Type B pancreatic cell (in vitro differentiated cells): ENCODE measurements at regions not wholly inside any gene's neighbourhood (a gene's known extent, or its start where the extent isn't known, plus 50 kb on each side); places are given as distances from the start of the nearest gene placed in this dataset.

Experiments used
- DNase-seq: peaks from one replicate; pipeline ENCODE4 v3.0.0; 2021; ENCODE audit warnings: mixed read lengths; ENCODE audit not compliant: unreplicated experiment; ENCODE audit errors: extremely low spot score
- H3K27ac Mint-ChIP-seq: 2 replicates; pipeline ENCODE4 v1.8.0; 2021; ENCODE audit warnings: mild to moderate bottlenecking, mixed read lengths
- H3K27me3 Mint-ChIP-seq: 2 replicates; pipeline ENCODE4 v1.8.0; 2021; ENCODE audit warnings: mixed read lengths
- H3K36me3 Mint-ChIP-seq: 2 replicates; pipeline ENCODE4 v1.8.0; 2021; ENCODE audit warnings: mixed read lengths
- H3K4me1 Mint-ChIP-seq: one replicate; pipeline ENCODE4 v1.8.0; 2021; ENCODE audit warnings: mixed read lengths; ENCODE audit not compliant: unreplicated experiment
- H3K4me3 Mint-ChIP-seq: 2 replicates; pipeline ENCODE4 v1.8.0; 2021; ENCODE audit warnings: mild to moderate bottlenecking, mixed read lengths
- H3K9me3 Mint-ChIP-seq: 2 replicates; pipeline ENCODE4 v1.8.0; 2021; ENCODE audit warnings: mixed read lengths
- TF ChIP-seq, protein P1 (sequence below): fragments of 200-600 bp; sonication (generic); conservative IDR thresholded peaks from 2 replicates; pipeline ENCODE4 v1.5.0; 2021; ENCODE audit warnings: antibody characterized with exemption, mild to moderate bottlenecking

GRCh38 chr20:30601974-30602373 is 655.5 kb upstream of the DEFB115 start:
- H3K4me1 Mint-ChIP-seq, result no peaks in the 10 kb centered on the region
- no peak overlapping the region for H3K27ac Mint-ChIP-seq
- H3K36me3 Mint-ChIP-seq, result no peaks in the 10 kb centered on the region
- DNase-seq, result no peak
- no peak overlapping the region for H3K4me3 Mint-ChIP-seq
- H3K27me3 Mint-ChIP-seq, result no peaks in the 10 kb centered on the region
- TF ChIP-seq, protein P1, sequence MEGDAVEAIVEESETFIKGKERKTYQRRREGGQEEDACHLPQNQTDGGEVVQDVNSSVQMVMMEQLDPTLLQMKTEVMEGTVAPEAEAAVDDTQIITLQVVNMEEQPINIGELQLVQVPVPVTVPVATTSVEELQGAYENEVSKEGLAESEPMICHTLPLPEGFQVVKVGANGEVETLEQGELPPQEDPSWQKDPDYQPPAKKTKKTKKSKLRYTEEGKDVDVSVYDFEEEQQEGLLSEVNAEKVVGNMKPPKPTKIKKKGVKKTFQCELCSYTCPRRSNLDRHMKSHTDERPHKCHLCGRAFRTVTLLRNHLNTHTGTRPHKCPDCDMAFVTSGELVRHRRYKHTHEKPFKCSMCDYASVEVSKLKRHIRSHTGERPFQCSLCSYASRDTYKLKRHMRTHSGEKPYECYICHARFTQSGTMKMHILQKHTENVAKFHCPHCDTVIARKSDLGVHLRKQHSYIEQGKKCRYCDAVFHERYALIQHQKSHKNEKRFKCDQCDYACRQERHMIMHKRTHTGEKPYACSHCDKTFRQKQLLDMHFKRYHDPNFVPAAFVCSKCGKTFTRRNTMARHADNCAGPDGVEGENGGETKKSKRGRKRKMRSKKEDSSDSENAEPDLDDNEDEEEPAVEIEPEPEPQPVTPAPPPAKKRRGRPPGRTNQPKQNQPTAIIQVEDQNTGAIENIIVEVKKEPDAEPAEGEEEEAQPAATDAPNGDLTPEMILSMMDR, result no peak
- H3K9me3 Mint-ChIP-seq, result peaks cover 18% of the 10 kb centered on the region

- TF ChIP-seq, protein P1, result no peak
- Mint-ChIP-seq H3K4me1 (no peaks in the 10 kb centered on the region), H3K27ac (no peak overlapping the region), H3K36me3 (no peaks in the 10 kb centered on the region), H3K4me3 (no peak overlapping the region), H3K9me3 (peaks cover 15% of the 10 kb centered on the region), H3K27me3 (no peaks in the 10 kb centered on the region)
- no peak for DNase-seq
These were observed 655.0 kb upstream of the DEFB115 start for GRCh38 chr20:30602424-30602823.

DNA sequence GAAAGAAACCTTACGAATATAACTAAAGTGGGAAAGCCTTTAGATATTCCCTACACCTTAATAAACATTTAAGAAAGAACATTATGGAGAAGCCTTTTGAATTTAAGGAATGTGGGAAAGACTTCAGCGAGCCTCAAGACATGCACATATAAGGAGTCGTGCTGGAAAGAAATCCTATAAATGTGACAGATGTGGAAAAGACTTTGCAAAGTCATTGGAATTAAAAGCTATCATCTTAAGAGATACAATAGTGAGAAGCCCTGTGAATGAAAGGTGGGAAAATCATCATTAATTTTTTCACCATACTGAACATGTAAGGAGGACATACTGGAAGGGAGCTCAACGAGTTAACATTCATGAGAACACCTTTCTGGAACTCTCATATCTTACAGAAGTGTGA is 650.5 kb upstream of the DEFB115 start:
- no peak for DNase-seq
- H3K27me3 Mint-ChIP-seq, result no peaks in the 10 kb centered on the region
- TF ChIP-seq, protein P1, result no peak
- no peak overlapping the region for H3K27ac Mint-ChIP-seq
- H3K9me3 Mint-ChIP-seq, result peaks cover 17% of the 10 kb centered on the region
- H3K4me1 Mint-ChIP-seq, result no peaks in the 10 kb centered on the region
- no peaks in the 10 kb centered on the region for H3K36me3 Mint-ChIP-seq
- no peak overlapping the region for H3K4me3 Mint-ChIP-seq

GRCh38 chr20:30610029-30610693 is 647.3 kb upstream of the DEFB115 start:
- TF ChIP-seq, protein P1, result no peak
- no peak for DNase-seq
- Mint-ChIP-seq H3K27ac (no peak overlapping the region), H3K27me3 (no peaks in the 10 kb centered on the region), H3K4me1 (no peaks in the 10 kb centered on the region), H3K36me3 (no peaks in the 10 kb centered on the region), H3K9me3 (peaks cover 9% of the 10 kb centered on the region), H3K4me3 (no peak overlapping the region)

DNA sequence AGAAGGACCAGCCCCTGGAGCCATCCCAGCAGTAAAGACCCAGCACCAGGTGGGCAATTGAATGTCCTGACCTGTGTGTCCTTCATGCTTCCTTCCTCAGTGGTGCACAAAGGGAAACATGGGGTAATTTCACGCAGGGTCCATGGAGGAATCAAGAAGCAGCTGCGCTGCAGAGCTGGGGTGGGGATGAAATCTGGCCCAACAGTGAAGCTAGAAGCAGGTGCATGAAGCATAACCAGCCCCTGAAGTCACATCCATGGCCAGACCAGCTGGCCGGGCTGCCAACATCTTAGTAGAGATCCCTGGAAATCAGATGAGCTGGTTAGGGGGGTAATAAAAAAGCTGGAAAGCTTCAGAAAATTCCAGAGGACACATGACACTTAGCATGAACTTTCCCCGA is 646.7 kb upstream of the DEFB115 start:
- Mint-ChIP-seq H3K27me3 (no peaks in the 10 kb centered on the region), H3K4me1 (no peaks in the 10 kb centered on the region), H3K4me3 (no peak overlapping the region), H3K36me3 (no peaks in the 10 kb centered on the region), H3K9me3 (peaks cover 9% of the 10 kb centered on the region), H3K27ac (no peak overlapping the region)
- no peak for DNase-seq
- TF ChIP-seq, protein P1, result no peak
